Neural progenitor cell (in vitro differentiated cells): ENCODE measurements at regions not wholly inside any gene's neighbourhood (a gene's known extent, or its start where the extent isn't known, plus 50 kb on each side); places are given as distances from the start of the nearest gene placed in this dataset.

Source experiments
- DNase-seq: peaks from one replicate; pipeline ENCODE4 v3.0.0-alpha.2; 2016; ENCODE audit warnings: low spot score
- H2AFZ ChIP-seq: fragments of 200-600 bp; sonication (generic); replicated peaks from 2 replicates; pipeline ENCODE4 v1.6.1; 2016; ENCODE audit warnings: antibody characterized with exemption
- H3F3A ChIP-seq: fragments of 200-600 bp; sonication (generic); 2 replicates; pipeline ENCODE4 v1.6.1; 2016; ENCODE audit warnings: antibody characterized with exemption, low read depth
- H3K27ac ChIP-seq: fragments of 200-600 bp; sonication (generic); 2 replicates; pipeline ENCODE4 v1.5.1; 2016; ENCODE audit warnings: mild to moderate bottlenecking
- H3K27me3 ChIP-seq: fragments of 200-600 bp; sonication (generic); 2 replicates; pipeline ENCODE4 v1.6.1; 2016; ENCODE audit warnings: mild to moderate bottlenecking, moderate library complexity
- H3K36me3 ChIP-seq: fragments of 200-600 bp; sonication (generic); 2 replicates; pipeline ENCODE4 v1.5.1; 2016
- H3K4me1 ChIP-seq: fragments of 200-600 bp; sonication (generic); 2 replicates; pipeline ENCODE4 v1.6.1; 2016; ENCODE audit warnings: mixed run types
- H3K4me2 ChIP-seq: fragments of 200-600 bp; sonication (generic); 2 replicates; pipeline ENCODE4 v1.6.1; 2016
- H3K4me3 ChIP-seq: fragments of 200-600 bp; sonication (generic); 2 replicates; pipeline ENCODE4 v1.5.1; 2016
- H3K79me2 ChIP-seq: fragments of 200-600 bp; sonication (generic); 2 replicates; pipeline ENCODE4 v1.6.1; 2016; ENCODE audit warnings: low read depth
- H3K9ac ChIP-seq: fragments of 200-600 bp; sonication (generic); 2 replicates; pipeline ENCODE4 v1.6.1; 2016
- H3K9me3 ChIP-seq: fragments of 200-600 bp; sonication (generic); 2 replicates; pipeline ENCODE4 v1.5.1; 2016; ENCODE audit warnings: low read depth
- H4K20me1 ChIP-seq: fragments of 200-600 bp; sonication (generic); 2 replicates; pipeline ENCODE4 v1.6.1; 2016; ENCODE audit warnings: low read depth
- H3K27ac Mint-ChIP-seq: 3 replicates; pipeline ENCODE4 v1.8.0; 2021; ENCODE audit warnings: mixed read lengths
- H3K27me3 Mint-ChIP-seq: 2 replicates; pipeline ENCODE4 v1.8.0; 2022; ENCODE audit warnings: low read depth, mild to moderate bottlenecking, inconsistent platforms, moderate library complexity, mixed read lengths; ENCODE audit not compliant: insufficient read depth
- H3K36me3 Mint-ChIP-seq: 3 replicates; pipeline ENCODE4 v1.8.0; 2021; ENCODE audit warnings: mixed read lengths
- H3K4me1 Mint-ChIP-seq: 3 replicates; pipeline ENCODE4 v1.8.0; 2021; ENCODE audit warnings: mixed read lengths
- H3K4me3 Mint-ChIP-seq: 3 replicates; pipeline ENCODE4 v1.8.0; 2021; ENCODE audit warnings: mild to moderate bottlenecking, moderate library complexity, mixed read lengths
- H3K9me3 Mint-ChIP-seq: 3 replicates; pipeline ENCODE4 v1.8.0; 2020; ENCODE audit warnings: mixed read lengths
- EZH2 ChIP-seq: fragments of 200-600 bp; sonication (generic); IDR thresholded peaks from 2 replicates; pipeline ENCODE4 v1.6.1; 2017; ENCODE audit warnings: antibody characterized with exemption, mild to moderate bottlenecking, moderate library complexity
- EZH2phosphoT487 ChIP-seq: fragments of 200-600 bp; sonication (generic); IDR thresholded peaks from 2 replicates; pipeline ENCODE4 v1.6.1; 2017; ENCODE audit warnings: antibody characterized with exemption
- TF ChIP-seq, protein P1 (sequence below): fragments of 200-600 bp; sonication (generic); IDR thresholded peaks from 2 replicates; pipeline ENCODE4 v1.5.1; 2017; ENCODE audit warnings: antibody characterized with exemption, mild to moderate bottlenecking

DNA sequence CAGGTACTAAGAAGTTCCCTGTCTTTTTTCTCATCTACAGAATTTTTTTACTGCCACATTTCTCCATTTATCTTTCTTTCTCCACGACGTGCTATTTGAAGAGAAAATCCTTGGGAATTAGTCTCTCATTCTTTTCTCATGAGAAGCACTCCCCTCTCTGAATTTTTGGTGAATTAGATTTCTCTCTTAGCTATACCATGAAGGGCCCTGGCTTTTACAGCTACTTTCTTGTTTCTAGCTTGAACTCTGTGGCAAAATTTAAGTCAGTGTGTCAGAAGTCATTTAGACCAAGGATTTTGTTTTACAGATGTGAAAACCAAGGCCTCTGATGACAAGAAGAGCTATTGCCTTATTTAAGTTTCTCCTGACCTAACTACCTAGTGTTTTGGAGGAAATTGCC, 213.1 kb downstream of the AEBP2 start:
- H3K27me3 Mint-ChIP-seq, result no peaks in the 10 kb centered on the region
- H3K36me3 ChIP-seq, result no peaks in the 10 kb centered on the region
- H3K27ac Mint-ChIP-seq, result no peak overlapping the region
- no peaks in the 10 kb centered on the region for H3K9me3 ChIP-seq
- no peaks in the 10 kb centered on the region for H4K20me1 ChIP-seq
- no peaks in the 10 kb centered on the region for H3K27me3 ChIP-seq
- DNase-seq, result no peak
- H3K9ac ChIP-seq, result no peak overlapping the region
- TF ChIP-seq, protein P1, sequence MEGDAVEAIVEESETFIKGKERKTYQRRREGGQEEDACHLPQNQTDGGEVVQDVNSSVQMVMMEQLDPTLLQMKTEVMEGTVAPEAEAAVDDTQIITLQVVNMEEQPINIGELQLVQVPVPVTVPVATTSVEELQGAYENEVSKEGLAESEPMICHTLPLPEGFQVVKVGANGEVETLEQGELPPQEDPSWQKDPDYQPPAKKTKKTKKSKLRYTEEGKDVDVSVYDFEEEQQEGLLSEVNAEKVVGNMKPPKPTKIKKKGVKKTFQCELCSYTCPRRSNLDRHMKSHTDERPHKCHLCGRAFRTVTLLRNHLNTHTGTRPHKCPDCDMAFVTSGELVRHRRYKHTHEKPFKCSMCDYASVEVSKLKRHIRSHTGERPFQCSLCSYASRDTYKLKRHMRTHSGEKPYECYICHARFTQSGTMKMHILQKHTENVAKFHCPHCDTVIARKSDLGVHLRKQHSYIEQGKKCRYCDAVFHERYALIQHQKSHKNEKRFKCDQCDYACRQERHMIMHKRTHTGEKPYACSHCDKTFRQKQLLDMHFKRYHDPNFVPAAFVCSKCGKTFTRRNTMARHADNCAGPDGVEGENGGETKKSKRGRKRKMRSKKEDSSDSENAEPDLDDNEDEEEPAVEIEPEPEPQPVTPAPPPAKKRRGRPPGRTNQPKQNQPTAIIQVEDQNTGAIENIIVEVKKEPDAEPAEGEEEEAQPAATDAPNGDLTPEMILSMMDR, result no peak
- TF ChIP-seq EZH2phosphoT487 (no peak), EZH2 (no peak)
- no peak overlapping the region for H2AFZ ChIP-seq
- H3K4me2 ChIP-seq, result no peak overlapping the region
- H3K79me2 ChIP-seq, result no peaks in the 10 kb centered on the region
- peaks cover 11% of the 10 kb centered on the region for H3K9me3 Mint-ChIP-seq
- no peak overlapping the region for H3K4me3 Mint-ChIP-seq
- H3K36me3 Mint-ChIP-seq, result no peaks in the 10 kb centered on the region
- no peak overlapping the region for H3K4me3 ChIP-seq
- H3K4me1 ChIP-seq, result no peaks in the 10 kb centered on the region
- no peaks in the 10 kb centered on the region for H3F3A ChIP-seq
- H3K4me1 Mint-ChIP-seq, result no peaks in the 10 kb centered on the region
- H3K27ac ChIP-seq, result no peak overlapping the region

DNA sequence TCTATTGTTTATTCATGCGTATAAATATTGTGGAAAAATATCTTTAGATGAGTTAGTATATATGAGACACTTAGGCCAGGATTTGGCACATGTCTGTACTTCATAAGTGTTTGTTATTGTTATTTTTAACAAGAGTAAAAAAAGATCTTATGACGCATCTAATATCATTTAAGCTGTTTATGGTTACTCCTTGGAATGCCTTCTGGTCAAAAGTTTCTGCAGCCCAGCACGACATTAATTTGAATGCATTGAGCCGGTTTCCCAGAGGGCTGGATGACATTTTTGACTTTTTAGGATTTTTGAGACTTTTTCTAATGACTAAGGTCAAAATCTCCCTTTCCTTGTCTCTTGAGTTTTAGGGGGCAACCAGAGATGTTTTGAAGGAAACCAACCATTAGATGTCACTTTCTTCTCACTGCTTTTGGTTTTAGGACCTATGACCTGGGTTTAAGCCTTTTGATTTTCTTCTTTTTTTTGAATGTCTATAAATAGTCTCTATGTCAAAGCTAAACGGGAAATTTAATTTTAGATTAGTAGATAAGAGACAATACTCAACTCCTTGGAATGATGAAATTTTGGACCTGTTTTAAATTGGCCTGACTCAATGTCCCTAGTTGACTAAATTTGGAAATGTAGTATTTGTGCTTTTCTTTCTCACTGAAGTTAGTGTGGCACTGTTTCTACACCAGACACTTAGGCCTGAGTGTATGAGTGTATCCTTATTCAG, 215.5 kb downstream of the AEBP2 start:
- H3F3A ChIP-seq, result no peaks in the 10 kb centered on the region
- no peak overlapping the region for H3K27ac ChIP-seq
- H3K4me1 ChIP-seq, result no peaks in the 10 kb centered on the region
- H3K9me3 Mint-ChIP-seq, result peaks cover 6% of the 10 kb centered on the region
- no peaks in the 10 kb centered on the region for H3K27me3 ChIP-seq
- no peaks in the 10 kb centered on the region for H4K20me1 ChIP-seq
- no peaks in the 10 kb centered on the region for H3K4me1 Mint-ChIP-seq
- no peak overlapping the region for H2AFZ ChIP-seq
- no peaks in the 10 kb centered on the region for H3K36me3 Mint-ChIP-seq
- H3K79me2 ChIP-seq, result no peaks in the 10 kb centered on the region
- no peaks in the 10 kb centered on the region for H3K27me3 Mint-ChIP-seq
- no peak overlapping the region for H3K27ac Mint-ChIP-seq
- DNase-seq, result no peak
- no peak overlapping the region for H3K4me3 ChIP-seq
- no peak overlapping the region for H3K4me2 ChIP-seq
- H3K36me3 ChIP-seq, result no peaks in the 10 kb centered on the region
- no peaks in the 10 kb centered on the region for H3K9me3 ChIP-seq
- TF ChIP-seq, protein P1, result no peak
- TF ChIP-seq EZH2 (no peak), EZH2phosphoT487 (no peak)
- H3K9ac ChIP-seq, result no peak overlapping the region
- no peak overlapping the region for H3K4me3 Mint-ChIP-seq

DNA sequence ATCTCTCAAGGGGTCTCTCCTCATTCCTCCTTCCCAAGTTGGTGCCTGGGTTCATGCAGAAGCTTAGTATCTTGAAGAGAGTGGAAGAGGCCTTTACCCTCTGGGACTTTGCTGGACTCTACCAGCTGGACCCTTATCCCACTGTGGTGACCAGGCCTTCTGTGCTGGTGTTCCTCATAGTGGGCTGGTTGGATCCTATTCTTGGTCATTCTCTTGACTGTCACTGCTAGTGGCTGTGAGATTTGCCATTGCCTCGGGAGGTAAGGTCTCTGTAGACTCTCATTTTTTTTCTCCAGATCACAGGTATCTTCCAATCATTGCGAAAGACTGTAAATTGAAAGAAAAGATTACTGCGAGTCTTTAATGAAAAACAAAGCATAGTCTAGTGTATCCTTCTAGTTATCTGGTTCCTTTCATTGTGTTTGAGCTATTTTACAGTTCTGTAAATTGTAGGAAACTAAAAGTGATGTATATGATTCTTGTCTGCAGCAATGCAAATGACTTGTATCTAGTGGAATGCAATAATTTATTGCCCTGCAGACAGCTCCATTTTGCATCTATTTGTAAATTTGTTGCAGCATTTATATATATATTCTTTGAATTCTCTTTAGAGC, 217.9 kb downstream of the AEBP2 start:
- no peak for DNase-seq
- Histone ChIP-seq H3F3A (no peaks in the 10 kb centered on the region), H3K27ac (no peak overlapping the region), H3K9ac (no peak overlapping the region), H2AFZ (no peak overlapping the region), H3K27me3 (no peaks in the 10 kb centered on the region), H3K4me3 (no peak overlapping the region), H4K20me1 (no peaks in the 10 kb centered on the region), H3K79me2 (no peaks in the 10 kb centered on the region), H3K4me1 (no peaks in the 10 kb centered on the region), H3K4me2 (no peak overlapping the region), H3K36me3 (no peaks in the 10 kb centered on the region), H3K9me3 (no peaks in the 10 kb centered on the region)
- Mint-ChIP-seq H3K9me3 (peaks cover 6% of the 10 kb centered on the region), H3K36me3 (no peaks in the 10 kb centered on the region), H3K27ac (no peak overlapping the region), H3K27me3 (no peaks in the 10 kb centered on the region), H3K4me3 (no peak overlapping the region), H3K4me1 (peaks cover under 1% of the 10 kb centered on the region)
- TF ChIP-seq EZH2phosphoT487 (no peak), EZH2 (no peak)
- TF ChIP-seq, protein P1, result no peak
